Liver (tissue), 8 donors: ENCODE measurements at regions not wholly inside any gene's neighbourhood (a gene's known extent, or its start where the extent isn't known, plus 50 kb on each side); places are given as distances from the start of the nearest gene placed in this dataset.

Experiments used
- DNase-seq: peaks from one replicate; pipeline ENCODE4 v3.0.0-alpha.2; 2017; ENCODE audit warnings: low spot score
- H3K27ac ChIP-seq, 2 donors: one replicate each; pipeline ENCODE4 v1.7.0; 2013; ENCODE audit warnings: inconsistent platforms in 2 of 2, low read length in 2 of 2, control low read depth in 1 of 2, low read depth in 1 of 2, mild to moderate bottlenecking in 1 of 2
- H3K27me3 ChIP-seq, 4 donors: one replicate each; pipeline versions ENCODE4 v1.6.1 to v1.7.0; 2013; ENCODE audit warnings: low read length in 3 of 4, inconsistent platforms in 1 of 4, mild to moderate bottlenecking in 1 of 4, moderate library complexity in 1 of 4; ENCODE audit not compliant: control insufficient read depth in 4 of 4, insufficient read depth in 4 of 4
- H3K36me3 ChIP-seq, 4 donors: one replicate each; pipeline versions ENCODE4 v1.6.1 to v1.7.0; 2013; ENCODE audit warnings: low read length in 3 of 4, mild to moderate bottlenecking in 3 of 4, low read depth in 1 of 4, moderate library complexity in 1 of 4; ENCODE audit not compliant: control insufficient read depth in 4 of 4, insufficient read depth in 3 of 4
- H3K4me1 ChIP-seq, 4 donors: one replicate each; pipeline versions ENCODE4 v1.6.1 to v1.7.0; 2013; ENCODE audit warnings: low read length in 3 of 4, mild to moderate bottlenecking in 3 of 4, moderate library complexity in 1 of 4; ENCODE audit not compliant: control insufficient read depth in 4 of 4, insufficient read depth in 4 of 4
- H3K4me3 ChIP-seq, 3 donors: one replicate each; pipeline versions ENCODE4 v1.6.1 to v1.7.0; 2013; ENCODE audit warnings: low read length in 3 of 3, control low read depth in 1 of 3, low read depth in 1 of 3, mild to moderate bottlenecking in 1 of 3
- H3K9ac ChIP-seq, 2 donors: one replicate each; pipeline ENCODE4 v1.7.0; 2013; ENCODE audit warnings: low read length in 2 of 2, mild to moderate bottlenecking in 2 of 2, moderate library complexity in 2 of 2, control low read depth in 1 of 2, low read depth in 1 of 2
- H3K9me3 ChIP-seq, 4 donors: one replicate each; pipeline versions ENCODE4 v1.6.1 to v1.7.0; 2013; ENCODE audit warnings: low read length in 3 of 4; ENCODE audit not compliant: control insufficient read depth in 4 of 4
- ATF3 ChIP-seq: IDR thresholded peaks from 2 replicates; pipeline ENCODE4 v1.6.1; 2016; ENCODE audit warnings: antibody characterized with exemption
- EGR1 ChIP-seq, 2 donors: IDR thresholded peaks; 2 replicates each; pipeline ENCODE4 v1.6.1; 2016 to 2018; ENCODE audit warnings: antibody characterized with exemption in 2 of 2, low read depth in 2 of 2
- FOXA1 ChIP-seq: IDR thresholded peaks from 2 replicates; pipeline ENCODE4 v1.6.1; 2016; ENCODE audit warnings: antibody characterized with exemption
- FOXA2 ChIP-seq: IDR thresholded peaks from 2 replicates; pipeline ENCODE4 v1.6.1; 2016; ENCODE audit warnings: antibody characterized with exemption
- GABPA ChIP-seq, 2 donors: IDR thresholded peaks in 1 of 2; conservative IDR thresholded peaks in 1 of 2; 2 replicates each; pipeline ENCODE4 v1.6.1; 2016; ENCODE audit warnings: antibody characterized with exemption in 2 of 2, mild to moderate bottlenecking in 1 of 2, moderate library complexity in 1 of 2
- HNF4A ChIP-seq, 2 donors: conservative IDR thresholded peaks; 2 replicates each; pipeline ENCODE4 v1.6.1; 2016; ENCODE audit warnings: antibody characterized with exemption in 2 of 2, mild to moderate bottlenecking in 2 of 2
- HNF4G ChIP-seq: IDR thresholded peaks from 2 replicates; pipeline ENCODE4 v1.6.1; 2016; ENCODE audit warnings: antibody characterized with exemption
- NR2F2 ChIP-seq: IDR thresholded peaks from 2 replicates; pipeline ENCODE4 v1.6.1; 2016; ENCODE audit warnings: antibody characterized with exemption
- RAD21 ChIP-seq, 2 donors: IDR thresholded peaks; 2 replicates each; pipeline ENCODE4 v1.6.1; 2016; ENCODE audit warnings: antibody characterized with exemption in 2 of 2, mild to moderate bottlenecking in 2 of 2
- REST ChIP-seq: IDR thresholded peaks from 2 replicates; pipeline ENCODE4 v1.6.1; 2016; ENCODE audit warnings: antibody characterized with exemption, mild to moderate bottlenecking
- RXRA ChIP-seq, 2 donors: IDR thresholded peaks; 2 replicates each; pipeline ENCODE4 v1.6.1; 2017 to 2018; ENCODE audit warnings: antibody characterized with exemption in 2 of 2, mild to moderate bottlenecking in 1 of 2
- SP1 ChIP-seq: IDR thresholded peaks from 2 replicates; pipeline ENCODE4 v1.6.1; 2018; ENCODE audit warnings: antibody characterized with exemption, mild to moderate bottlenecking
- TAF1 ChIP-seq: conservative IDR thresholded peaks from 2 replicates; pipeline ENCODE4 v1.6.1; 2016; ENCODE audit warnings: antibody characterized with exemption, mild to moderate bottlenecking
- ZBTB33 ChIP-seq: IDR thresholded peaks from 2 replicates; pipeline ENCODE4 v1.6.1; 2016; ENCODE audit warnings: antibody characterized with exemption
- WGBS: extraction: QIAGEN DNeasy Blood & Tissue Kit; methylation state at CpG from one replicate; pipeline ENCODE4 v1.1.7; 2013; 5-methylcytosine and 5-hydroxymethylcytosine counted together
- TF ChIP-seq, protein P1 (sequence below): fragments of 150-350 bp; IDR thresholded peaks from 2 replicates; pipeline ENCODE4 v1.5.1; 2017; ENCODE audit warnings: improper control_type of control experiment, low read depth, low read length; ENCODE audit not compliant: missing input control
- TF ChIP-seq, protein P2 (sequence below): IDR thresholded peaks from 2 replicates; pipeline ENCODE4 v1.6.1; 2016; ENCODE audit warnings: antibody characterized with exemption
- donor health status: healthy.
- donor health status: healthy.
- donor health status: healthy.
- donor health status: healthy.
- donor health status: healthy.

GRCh38 chr14:85390236-85390635, 139.7 kb upstream of the FLRT2 start:
- no peaks in the 10 kb centered on the region for H3K36me3 ChIP-seq
- H3K27me3 ChIP-seq: no peaks in the 10 kb centered on the region
- DNase-seq: no peak
- H3K4me1 ChIP-seq: no peaks in the 10 kb centered on the region
- no peak overlapping the region for H3K27ac ChIP-seq
- 77% methylated on average over 5 of the region's 5 CpGs for WGBS
- H3K9ac ChIP-seq: no peak overlapping the region
- TF ChIP-seq SP1 (no peak), ATF3 (no peak), EGR1 (IDR thresholded peaks at IDR 0.05; ENCODE audit: low read depth in 2 of 2) (no peak), REST (no peak), GABPA (IDR thresholded peaks at IDR 0.05 in 1 of 2, conservative IDR thresholded peaks at IDR 0.05 in 1 of 2) (no peak), HNF4G (no peak), HNF4A (conservative IDR thresholded peaks at IDR 0.05) (no peak), FOXA2 (no peak), RXRA (IDR thresholded peaks at IDR 0.05) (no peak), RAD21 (IDR thresholded peaks at IDR 0.05) (no peak), TAF1 (no peak), ZBTB33 (no peak), NR2F2 (no peak)
- TF ChIP-seq, protein P1, sequence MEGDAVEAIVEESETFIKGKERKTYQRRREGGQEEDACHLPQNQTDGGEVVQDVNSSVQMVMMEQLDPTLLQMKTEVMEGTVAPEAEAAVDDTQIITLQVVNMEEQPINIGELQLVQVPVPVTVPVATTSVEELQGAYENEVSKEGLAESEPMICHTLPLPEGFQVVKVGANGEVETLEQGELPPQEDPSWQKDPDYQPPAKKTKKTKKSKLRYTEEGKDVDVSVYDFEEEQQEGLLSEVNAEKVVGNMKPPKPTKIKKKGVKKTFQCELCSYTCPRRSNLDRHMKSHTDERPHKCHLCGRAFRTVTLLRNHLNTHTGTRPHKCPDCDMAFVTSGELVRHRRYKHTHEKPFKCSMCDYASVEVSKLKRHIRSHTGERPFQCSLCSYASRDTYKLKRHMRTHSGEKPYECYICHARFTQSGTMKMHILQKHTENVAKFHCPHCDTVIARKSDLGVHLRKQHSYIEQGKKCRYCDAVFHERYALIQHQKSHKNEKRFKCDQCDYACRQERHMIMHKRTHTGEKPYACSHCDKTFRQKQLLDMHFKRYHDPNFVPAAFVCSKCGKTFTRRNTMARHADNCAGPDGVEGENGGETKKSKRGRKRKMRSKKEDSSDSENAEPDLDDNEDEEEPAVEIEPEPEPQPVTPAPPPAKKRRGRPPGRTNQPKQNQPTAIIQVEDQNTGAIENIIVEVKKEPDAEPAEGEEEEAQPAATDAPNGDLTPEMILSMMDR: no peak
- TF ChIP-seq, protein P2, sequence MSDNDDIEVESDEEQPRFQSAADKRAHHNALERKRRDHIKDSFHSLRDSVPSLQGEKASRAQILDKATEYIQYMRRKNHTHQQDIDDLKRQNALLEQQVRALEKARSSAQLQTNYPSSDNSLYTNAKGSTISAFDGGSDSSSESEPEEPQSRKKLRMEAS: no peak
- H3K9me3 ChIP-seq: no peaks in the 10 kb centered on the region
- H3K4me3 ChIP-seq: no peak overlapping the region

DNA sequence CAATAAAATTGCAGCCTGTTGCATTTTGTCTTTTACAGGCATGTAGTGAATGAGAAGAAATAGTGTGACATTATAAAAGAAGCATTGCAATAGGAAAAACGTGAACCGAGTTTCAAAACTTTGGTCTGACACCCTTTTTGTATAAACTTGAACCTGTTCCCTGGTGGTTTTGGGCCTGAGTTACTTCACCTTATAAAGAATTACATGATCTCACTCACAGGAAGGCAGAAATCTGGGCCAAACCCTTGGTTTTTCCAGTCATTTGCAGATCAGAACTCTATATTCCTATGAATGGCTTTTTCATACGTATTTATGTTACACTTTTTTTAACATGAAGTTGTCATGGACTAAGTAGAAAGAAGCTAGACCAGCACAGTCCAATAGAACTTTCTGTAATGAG, 138.5 kb upstream of the FLRT2 start:
- no peak overlapping the region for H3K9ac ChIP-seq
- H3K9me3 ChIP-seq: no peaks in the 10 kb centered on the region
- no peak overlapping the region for H3K4me3 ChIP-seq
- no peak overlapping the region for H3K27ac ChIP-seq
- TF ChIP-seq ATF3 (no peak), NR2F2 (no peak), REST (no peak), HNF4A (conservative IDR thresholded peaks at IDR 0.05) (no peak), FOXA1 (no peak), FOXA2 (no peak)
- no peaks in the 10 kb centered on the region for H3K27me3 ChIP-seq
- WGBS: 85% methylated on average over 3 of the region's 3 CpGs
- no peak for DNase-seq
- H3K36me3 ChIP-seq: no peaks in the 10 kb centered on the region
- H3K4me1 ChIP-seq: no peaks in the 10 kb centered on the region
